ENCODE measurements at regions not wholly inside any gene's neighbourhood (a gene's known extent, or its start where the extent isn't known, plus 50 kb on each side); places are given as distances from the start of the nearest gene placed in this dataset.
A peak's percentile ranks its signal among the peaks of the same experiment; 100 is the strongest.
"Not testable (repeated sequence)": the region's sequence is repeated elsewhere in the genome, so short reads cannot be mapped to it uniquely, and the experiment has no call there.

- intact Hi-C loops (cut with DNase I), result no loop called here
- no peak for DNase-seq
Measured at GRCh38 chr5:51208296-51208695, 175.0 kb upstream of the ISL1 start.

GRCh38 chr5:51214746-51215145, 168.5 kb upstream of the ISL1 start:
- DNase-seq, result no peak
- intact Hi-C loops (cut with DNase I), result no loop called here

- DNase-seq, result no peak
- intact Hi-C loops (cut with DNase I), result no loop called here
Measured at GRCh38 chr5:51225789-51226742, 157.2 kb upstream of the ISL1 start.

GRCh38 chr5:51227963-51228470, 155.2 kb upstream of the ISL1 start:
- intact Hi-C loops (cut with DNase I), result no loop called here
- no peak for DNase-seq

- DNase-seq, result no peak
- intact Hi-C loops (cut with DNase I), result no loop called here
Measured at GRCh38 chr5:51230336-51230735, 152.9 kb upstream of the ISL1 start.

- DNase-seq, result no peak
- intact Hi-C loops (cut with DNase I), result no loop called here
Measured at GRCh38 chr5:51242456-51242855, 140.8 kb upstream of the ISL1 start.

- intact Hi-C loops (cut with DNase I); DNase-seq: not testable (repeated sequence)
Measured at GRCh38 chr5:51250957-51251356, 132.3 kb upstream of the ISL1 start.

GRCh38 chr5:51271261-51271660, 112.0 kb upstream of the ISL1 start:
- no peak for DNase-seq
- intact Hi-C loops (cut with DNase I), result no loop called here

- intact Hi-C loops (cut with DNase I), result no loop called here
- no peak for DNase-seq
Measured at GRCh38 chr5:51273021-51273420, 110.2 kb upstream of the ISL1 start.

- intact Hi-C loops (cut with DNase I), result no loop called here
Measured at GRCh38 chr5:51273871-51274270, 109.4 kb upstream of the ISL1 start.

GRCh38 chr5:51275428-51275827, 107.8 kb upstream of the ISL1 start:
- no peak for DNase-seq
- intact Hi-C loops (cut with DNase I), result no loop called here

More at GRCh38 chr5:51273871-51274270, 109.4 kb upstream of the ISL1 start:
- DNase-seq, result no peak

- intact Hi-C loops (cut with DNase I), result no loop called here
- no peak for DNase-seq
Measured at GRCh38 chr5:51276250-51276649, 107.0 kb upstream of the ISL1 start.

- DNase-seq, result no peak
- intact Hi-C loops (cut with DNase I), result no loop called here
Measured at GRCh38 chr5:51278539-51278938, 104.7 kb upstream of the ISL1 start.

- DNase-seq, result peak in 12 of 42 donors; percentile 5 to 32 (median 12)
- intact Hi-C loops (cut with DNase I), result no loop called here
Measured at GRCh38 chr5:51279983-51280706, 103.1 kb upstream of the ISL1 start.

- intact Hi-C loops (cut with DNase I), result no loop called here
- no peak for DNase-seq
Measured at GRCh38 chr5:51286046-51286445, 97.2 kb upstream of the ISL1 start.

- peak in 2 of 42 donors; percentile 2 to 16 for DNase-seq
- intact Hi-C loops (cut with DNase I), result no loop called here
Measured at GRCh38 chr5:51302343-51302742, 80.9 kb upstream of the ISL1 start.

GRCh38 chr5:51326844-51327243, 56.4 kb upstream of the ISL1 start:
- intact Hi-C loops (cut with DNase I), result no loop called here
- peak in 3 of 42 donors; percentile 1 to 11 (median 3) for DNase-seq

All from head of caudate nucleus (tissue), 42 donors.